ENCODE measurements at regions not wholly inside any gene's neighbourhood (a gene's known extent, or its start where the extent isn't known, plus 50 kb on each side); places are given as distances from the start of the nearest gene placed in this dataset.

DNA sequence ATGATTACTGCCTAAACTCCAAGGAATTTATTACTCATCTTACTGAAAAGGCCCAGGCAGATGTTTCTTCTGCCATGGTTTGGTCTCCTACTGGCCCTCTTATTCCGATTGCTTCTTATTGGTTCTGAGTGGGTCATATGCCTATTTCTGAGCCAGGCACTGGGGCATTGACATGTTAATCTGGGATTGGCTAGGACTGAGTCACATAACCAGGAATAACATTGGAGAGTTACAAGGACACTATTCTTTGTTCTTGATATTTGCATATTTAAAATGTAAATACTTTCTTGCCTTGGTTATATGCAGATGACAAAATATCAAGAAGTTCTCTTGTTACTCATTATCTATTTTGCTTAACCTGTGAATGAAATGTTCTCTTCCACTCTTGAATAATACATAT, 534.4 kb upstream of the SLC39A10 start:
- TF ChIP-seq, protein P1, sequence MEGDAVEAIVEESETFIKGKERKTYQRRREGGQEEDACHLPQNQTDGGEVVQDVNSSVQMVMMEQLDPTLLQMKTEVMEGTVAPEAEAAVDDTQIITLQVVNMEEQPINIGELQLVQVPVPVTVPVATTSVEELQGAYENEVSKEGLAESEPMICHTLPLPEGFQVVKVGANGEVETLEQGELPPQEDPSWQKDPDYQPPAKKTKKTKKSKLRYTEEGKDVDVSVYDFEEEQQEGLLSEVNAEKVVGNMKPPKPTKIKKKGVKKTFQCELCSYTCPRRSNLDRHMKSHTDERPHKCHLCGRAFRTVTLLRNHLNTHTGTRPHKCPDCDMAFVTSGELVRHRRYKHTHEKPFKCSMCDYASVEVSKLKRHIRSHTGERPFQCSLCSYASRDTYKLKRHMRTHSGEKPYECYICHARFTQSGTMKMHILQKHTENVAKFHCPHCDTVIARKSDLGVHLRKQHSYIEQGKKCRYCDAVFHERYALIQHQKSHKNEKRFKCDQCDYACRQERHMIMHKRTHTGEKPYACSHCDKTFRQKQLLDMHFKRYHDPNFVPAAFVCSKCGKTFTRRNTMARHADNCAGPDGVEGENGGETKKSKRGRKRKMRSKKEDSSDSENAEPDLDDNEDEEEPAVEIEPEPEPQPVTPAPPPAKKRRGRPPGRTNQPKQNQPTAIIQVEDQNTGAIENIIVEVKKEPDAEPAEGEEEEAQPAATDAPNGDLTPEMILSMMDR (conservative IDR thresholded peaks at IDR 0.05; ENCODE audit: low read depth, low read length), result no peak
- DNase-seq (ENCODE audit: low read depth), result no peak
- H3K4me3 ChIP-seq (ENCODE audit: low read depth, low read length), result no peak overlapping the region

DNA sequence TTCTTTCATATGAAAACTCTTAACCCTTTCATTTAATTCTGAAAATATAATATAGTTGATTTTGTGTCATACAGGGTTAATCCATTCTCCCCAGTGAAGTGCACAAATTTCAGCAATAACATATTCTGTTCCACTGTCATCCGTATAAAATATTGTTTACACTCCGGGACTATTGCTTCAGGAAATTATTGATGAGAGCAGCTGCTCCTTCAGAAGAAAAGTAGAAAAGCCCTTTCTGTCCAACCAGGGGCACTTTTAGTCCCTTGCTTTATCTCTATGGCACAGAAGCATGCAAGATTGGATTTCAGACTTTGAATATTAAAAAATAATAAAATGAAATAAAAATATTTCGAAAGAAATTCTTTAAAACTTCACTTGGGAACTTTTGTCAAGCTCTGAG, 535.7 kb upstream of the SLC39A10 start:
- no peak for DNase-seq (ENCODE audit: low read depth)

DNA sequence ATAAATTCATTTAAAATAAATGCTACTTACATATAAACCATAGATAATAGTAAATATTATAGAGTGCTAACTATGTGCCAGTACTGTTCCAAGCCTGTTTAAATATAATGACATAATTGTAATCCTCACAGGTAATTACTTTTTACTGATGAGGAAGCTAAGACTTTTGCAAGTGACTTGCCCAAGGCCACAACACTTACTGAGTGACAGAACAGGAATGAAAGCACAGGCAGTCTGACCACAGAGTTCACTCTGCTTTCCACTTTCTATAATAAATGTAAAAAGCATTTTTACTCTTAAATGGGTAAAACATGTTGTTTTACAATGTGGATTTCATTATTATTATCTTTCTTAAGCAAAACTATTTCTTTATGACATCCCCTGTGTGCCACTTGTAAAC, 537.8 kb upstream of the SLC39A10 start:
- DNase-seq (ENCODE audit: low read depth), result no peak
- TF ChIP-seq, protein P1 (conservative IDR thresholded peaks at IDR 0.05; ENCODE audit: low read depth, low read length), result no peak
- no peak overlapping the region for H3K4me3 ChIP-seq (ENCODE audit: low read depth, low read length)

More for the DNA sequence above, 535.7 kb upstream of the SLC39A10 start:
- no peak overlapping the region for H3K4me3 ChIP-seq (ENCODE audit: low read depth, low read length)
- TF ChIP-seq, protein P1 (conservative IDR thresholded peaks at IDR 0.05; ENCODE audit: low read depth, low read length), result no peak

DNA sequence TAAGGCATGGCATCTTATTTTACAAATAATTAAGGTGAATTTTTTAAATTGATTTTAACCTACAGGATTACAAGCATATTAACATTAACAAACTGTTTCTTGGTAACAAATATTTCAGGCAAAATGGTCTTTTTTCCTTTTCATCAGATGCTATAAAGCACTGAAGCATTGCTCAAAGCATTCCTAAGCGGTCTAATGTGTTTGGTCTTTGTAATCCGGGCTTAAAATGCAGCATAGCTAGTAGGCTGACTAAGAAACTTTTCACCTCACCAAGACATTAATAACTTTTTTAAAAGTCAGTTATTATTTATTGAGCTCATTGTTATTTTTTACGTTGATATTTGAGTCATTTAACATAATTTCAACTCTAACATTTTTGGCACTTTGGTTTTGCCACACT, 538.8 kb upstream of the SLC39A10 start:
- TF ChIP-seq, protein P1 (conservative IDR thresholded peaks at IDR 0.05; ENCODE audit: low read depth, low read length), result no peak
- H3K4me3 ChIP-seq (ENCODE audit: low read depth, low read length), result no peak overlapping the region
- DNase-seq (ENCODE audit: low read depth), result no peak

DNA sequence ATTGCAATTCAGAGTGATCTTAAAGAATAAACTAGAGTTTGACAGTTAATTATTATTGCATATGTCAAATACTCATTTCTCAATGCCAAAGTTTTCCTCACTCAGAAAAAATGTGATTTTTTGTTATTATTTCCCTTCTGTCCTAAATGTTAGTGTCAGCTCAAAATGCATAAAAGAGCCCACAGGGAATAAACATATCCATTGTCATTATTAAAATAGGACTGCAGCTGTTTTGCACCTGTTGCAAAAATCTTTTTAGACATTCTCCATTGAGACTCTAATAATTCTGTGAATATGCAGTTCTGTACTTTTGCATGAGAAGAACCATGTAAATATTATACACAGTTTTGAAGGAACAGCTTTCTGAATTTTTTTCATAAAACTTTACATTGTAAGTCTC, 540.0 kb upstream of the SLC39A10 start:
- DNase-seq (ENCODE audit: low read depth), result no peak
- TF ChIP-seq, protein P1 (conservative IDR thresholded peaks at IDR 0.05; ENCODE audit: low read depth, low read length), result no peak
- no peak overlapping the region for H3K4me3 ChIP-seq (ENCODE audit: low read depth, low read length)

DNA sequence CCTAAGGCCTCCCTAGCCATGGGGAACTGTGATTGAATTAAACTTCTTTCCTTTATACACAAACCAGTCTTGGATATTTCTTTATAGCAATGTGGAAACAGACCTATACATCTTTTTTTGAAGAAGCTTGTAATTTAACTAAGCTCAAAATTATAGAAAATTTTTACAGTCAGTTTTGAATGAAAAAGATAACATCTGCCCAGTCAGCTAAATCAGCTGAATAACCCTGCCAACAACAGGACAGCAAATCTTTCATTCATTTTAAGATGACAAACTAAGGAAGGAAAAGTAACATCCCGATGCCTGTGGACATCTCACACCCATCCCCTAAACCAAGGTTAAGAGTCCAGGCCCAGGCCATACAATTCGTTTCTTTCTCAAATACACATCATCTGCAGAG, 541.3 kb upstream of the SLC39A10 start:
- TF ChIP-seq, protein P1 (conservative IDR thresholded peaks at IDR 0.05; ENCODE audit: low read depth, low read length), result no peak
- no peak overlapping the region for H3K4me3 ChIP-seq (ENCODE audit: low read depth, low read length)
- DNase-seq (ENCODE audit: low read depth), result no peak

DNA sequence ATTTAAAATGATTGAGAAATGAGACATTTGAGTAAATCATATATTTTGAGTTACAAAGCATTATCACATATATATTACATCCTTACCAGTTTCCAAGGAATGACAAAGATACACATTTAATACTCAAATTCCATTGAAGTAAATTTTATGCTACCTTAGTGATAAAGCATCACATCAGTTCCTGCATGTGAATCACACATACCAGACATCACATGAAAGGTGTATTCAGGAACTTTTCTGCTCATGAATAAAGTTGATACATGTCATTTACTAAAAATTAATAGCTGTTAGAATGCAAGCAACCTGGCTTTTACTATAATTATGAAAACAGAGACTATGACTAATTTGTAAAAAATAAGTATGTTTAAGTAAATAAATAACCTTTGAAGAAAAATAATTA, 548.8 kb upstream of the SLC39A10 start:
- H3K4me3 ChIP-seq (ENCODE audit: low read depth, low read length), result no peak overlapping the region
- TF ChIP-seq, protein P1 (conservative IDR thresholded peaks at IDR 0.05; ENCODE audit: low read depth, low read length), result no peak
- no peak for DNase-seq (ENCODE audit: low read depth)

Measured in choroid plexus epithelial cell (primary cell).